Liver (tissue), 8 donors: ENCODE measurements at regions not wholly inside any gene's neighbourhood (a gene's known extent, or its start where the extent isn't known, plus 50 kb on each side); places are given as distances from the start of the nearest gene placed in this dataset.

Experiments
- DNase-seq: peaks from one replicate; pipeline ENCODE4 v3.0.0-alpha.2; 2017; ENCODE audit warnings: low spot score
- H3K27ac ChIP-seq, 2 donors: one replicate each; pipeline ENCODE4 v1.7.0; 2013; ENCODE audit warnings: inconsistent platforms in 2 of 2, low read length in 2 of 2, control low read depth in 1 of 2, low read depth in 1 of 2, mild to moderate bottlenecking in 1 of 2
- H3K27me3 ChIP-seq, 4 donors: one replicate each; pipeline versions ENCODE4 v1.6.1 to v1.7.0; 2013; ENCODE audit warnings: low read length in 3 of 4, inconsistent platforms in 1 of 4, mild to moderate bottlenecking in 1 of 4, moderate library complexity in 1 of 4; ENCODE audit not compliant: control insufficient read depth in 4 of 4, insufficient read depth in 4 of 4
- H3K36me3 ChIP-seq, 4 donors: one replicate each; pipeline versions ENCODE4 v1.6.1 to v1.7.0; 2013; ENCODE audit warnings: low read length in 3 of 4, mild to moderate bottlenecking in 3 of 4, low read depth in 1 of 4, moderate library complexity in 1 of 4; ENCODE audit not compliant: control insufficient read depth in 4 of 4, insufficient read depth in 3 of 4
- H3K4me1 ChIP-seq, 4 donors: one replicate each; pipeline versions ENCODE4 v1.6.1 to v1.7.0; 2013; ENCODE audit warnings: low read length in 3 of 4, mild to moderate bottlenecking in 3 of 4, moderate library complexity in 1 of 4; ENCODE audit not compliant: control insufficient read depth in 4 of 4, insufficient read depth in 4 of 4
- H3K4me3 ChIP-seq, 3 donors: one replicate each; pipeline versions ENCODE4 v1.6.1 to v1.7.0; 2013; ENCODE audit warnings: low read length in 3 of 3, control low read depth in 1 of 3, low read depth in 1 of 3, mild to moderate bottlenecking in 1 of 3
- H3K9ac ChIP-seq, 2 donors: one replicate each; pipeline ENCODE4 v1.7.0; 2013; ENCODE audit warnings: low read length in 2 of 2, mild to moderate bottlenecking in 2 of 2, moderate library complexity in 2 of 2, control low read depth in 1 of 2, low read depth in 1 of 2
- H3K9me3 ChIP-seq, 4 donors: one replicate each; pipeline versions ENCODE4 v1.6.1 to v1.7.0; 2013; ENCODE audit warnings: low read length in 3 of 4; ENCODE audit not compliant: control insufficient read depth in 4 of 4
- ATF3 ChIP-seq: IDR thresholded peaks from 2 replicates; pipeline ENCODE4 v1.6.1; 2016; ENCODE audit warnings: antibody characterized with exemption
- CTCF ChIP-seq: fragments of 150-350 bp; IDR thresholded peaks from 2 replicates; pipeline ENCODE4 v1.5.1; 2017; ENCODE audit warnings: improper control_type of control experiment, low read depth, low read length; ENCODE audit not compliant: missing input control
- EGR1 ChIP-seq, 2 donors: IDR thresholded peaks; 2 replicates each; pipeline ENCODE4 v1.6.1; 2016 to 2018; ENCODE audit warnings: antibody characterized with exemption in 2 of 2, low read depth in 2 of 2
- HNF4A ChIP-seq, 2 donors: conservative IDR thresholded peaks; 2 replicates each; pipeline ENCODE4 v1.6.1; 2016; ENCODE audit warnings: antibody characterized with exemption in 2 of 2, mild to moderate bottlenecking in 2 of 2
- MAX ChIP-seq: IDR thresholded peaks from 2 replicates; pipeline ENCODE4 v1.6.1; 2016; ENCODE audit warnings: antibody characterized with exemption
- RAD21 ChIP-seq, 2 donors: IDR thresholded peaks; 2 replicates each; pipeline ENCODE4 v1.6.1; 2016; ENCODE audit warnings: antibody characterized with exemption in 2 of 2, mild to moderate bottlenecking in 2 of 2
- RXRA ChIP-seq, 2 donors: IDR thresholded peaks; 2 replicates each; pipeline ENCODE4 v1.6.1; 2017 to 2018; ENCODE audit warnings: antibody characterized with exemption in 2 of 2, mild to moderate bottlenecking in 1 of 2
- SP1 ChIP-seq: IDR thresholded peaks from 2 replicates; pipeline ENCODE4 v1.6.1; 2018; ENCODE audit warnings: antibody characterized with exemption, mild to moderate bottlenecking
- TAF1 ChIP-seq: conservative IDR thresholded peaks from 2 replicates; pipeline ENCODE4 v1.6.1; 2016; ENCODE audit warnings: antibody characterized with exemption, mild to moderate bottlenecking
- YY1 ChIP-seq: IDR thresholded peaks from 2 replicates; pipeline ENCODE4 v1.6.1; 2016; ENCODE audit warnings: antibody characterized with exemption, mild to moderate bottlenecking
- ZBTB33 ChIP-seq: IDR thresholded peaks from 2 replicates; pipeline ENCODE4 v1.6.1; 2016; ENCODE audit warnings: antibody characterized with exemption
- WGBS: extraction: QIAGEN DNeasy Blood & Tissue Kit; methylation state at CpG from one replicate; pipeline ENCODE4 v1.1.7; 2013; 5-methylcytosine and 5-hydroxymethylcytosine counted together
- donor health status: healthy.
- donor health status: healthy.
- donor health status: healthy.
- donor health status: healthy.
- donor health status: healthy.

GRCh38 chr1:25074351-25075227, 144.5 kb upstream of the RUNX3 start:
- 88% methylated on average over 13 of the region's 13 CpGs for WGBS
- Histone ChIP-seq H3K4me1 (no peaks in the 10 kb centered on the region), H3K4me3 (no peak overlapping the region), H3K36me3 (no peaks in the 10 kb centered on the region), H3K27me3 (no peaks in the 10 kb centered on the region), H3K9ac (no peak overlapping the region), H3K27ac (no peak overlapping the region), H3K9me3 (no peaks in the 10 kb centered on the region)
- DNase-seq = no peak
- TF ChIP-seq RXRA (IDR thresholded peaks at IDR 0.05) (no peak), MAX (no peak), EGR1 (IDR thresholded peaks at IDR 0.05; ENCODE audit: low read depth in 2 of 2) (no peak), TAF1 (no peak), HNF4A (conservative IDR thresholded peaks at IDR 0.05) (no peak), CTCF (no peak), ATF3 (no peak), RAD21 (IDR thresholded peaks at IDR 0.05) (no peak), YY1 (no peak)

GRCh38 chr1:25073640-25074270, 143.7 kb upstream of the RUNX3 start:
- Histone ChIP-seq H3K36me3 (no peaks in the 10 kb centered on the region), H3K27ac (no peak overlapping the region), H3K27me3 (no peaks in the 10 kb centered on the region), H3K9ac (no peak overlapping the region), H3K9me3 (no peaks in the 10 kb centered on the region), H3K4me1 (no peaks in the 10 kb centered on the region), H3K4me3 (no peak overlapping the region)
- TF ChIP-seq RAD21 (IDR thresholded peaks at IDR 0.05) = no peak
- no peak for TF ChIP-seq ZBTB33
- TF ChIP-seq RXRA (IDR thresholded peaks at IDR 0.05) = no peak
- no peak for TF ChIP-seq CTCF
- TF ChIP-seq MAX = no peak
- no peak for TF ChIP-seq SP1
- no peak for TF ChIP-seq TAF1
- TF ChIP-seq HNF4A (conservative IDR thresholded peaks at IDR 0.05) = no peak
- WGBS = 76% methylated on average over 12 of the region's 12 CpGs
- DNase-seq = no peak
